Fibroblast of the aortic adventitia (primary cell): ENCODE measurements at regions not wholly inside any gene's neighbourhood (a gene's known extent, or its start where the extent isn't known, plus 50 kb on each side); places are given as distances from the start of the nearest gene placed in this dataset.

Experiments
- DNase-seq: peaks from one replicate; pipeline ENCODE4 v3.0.0-alpha.2; 2010; ENCODE audit warnings: low read depth
- H3K4me3 ChIP-seq: 2 replicates; pipeline ENCODE4 v1.5.1; 2011; ENCODE audit warnings: low read depth, mild to moderate bottlenecking, control low read depth, low read length, moderate library complexity
- TF ChIP-seq, protein P1 (sequence below): IDR thresholded peaks from 2 replicates; pipeline ENCODE4 v1.5.1; 2011; ENCODE audit warnings: mild to moderate bottlenecking, low read length, control low read depth, inconsistent platforms; ENCODE audit not compliant: insufficient read depth

DNA sequence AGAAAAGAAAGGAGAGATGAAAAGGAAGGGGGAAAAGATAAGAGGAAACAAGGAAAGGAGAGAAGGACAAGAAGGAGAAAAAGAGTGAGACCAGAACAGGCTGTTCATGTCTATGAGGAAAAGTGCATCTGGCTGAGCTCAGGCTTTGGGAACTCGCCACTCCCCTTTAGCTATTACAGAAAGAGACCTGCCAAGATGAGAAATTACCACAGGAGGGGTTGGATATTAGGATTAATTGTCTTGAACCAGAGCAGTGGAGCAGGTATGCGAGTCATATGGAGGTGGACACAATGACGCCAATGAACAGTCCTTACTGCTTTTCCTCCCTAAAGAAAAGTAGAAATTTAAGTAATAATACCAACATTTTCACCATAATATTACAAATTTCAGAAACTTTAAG lies 577.0 kb upstream of the ARRDC4 start:
- H3K4me3 ChIP-seq: no peak overlapping the region
- TF ChIP-seq, protein P1, sequence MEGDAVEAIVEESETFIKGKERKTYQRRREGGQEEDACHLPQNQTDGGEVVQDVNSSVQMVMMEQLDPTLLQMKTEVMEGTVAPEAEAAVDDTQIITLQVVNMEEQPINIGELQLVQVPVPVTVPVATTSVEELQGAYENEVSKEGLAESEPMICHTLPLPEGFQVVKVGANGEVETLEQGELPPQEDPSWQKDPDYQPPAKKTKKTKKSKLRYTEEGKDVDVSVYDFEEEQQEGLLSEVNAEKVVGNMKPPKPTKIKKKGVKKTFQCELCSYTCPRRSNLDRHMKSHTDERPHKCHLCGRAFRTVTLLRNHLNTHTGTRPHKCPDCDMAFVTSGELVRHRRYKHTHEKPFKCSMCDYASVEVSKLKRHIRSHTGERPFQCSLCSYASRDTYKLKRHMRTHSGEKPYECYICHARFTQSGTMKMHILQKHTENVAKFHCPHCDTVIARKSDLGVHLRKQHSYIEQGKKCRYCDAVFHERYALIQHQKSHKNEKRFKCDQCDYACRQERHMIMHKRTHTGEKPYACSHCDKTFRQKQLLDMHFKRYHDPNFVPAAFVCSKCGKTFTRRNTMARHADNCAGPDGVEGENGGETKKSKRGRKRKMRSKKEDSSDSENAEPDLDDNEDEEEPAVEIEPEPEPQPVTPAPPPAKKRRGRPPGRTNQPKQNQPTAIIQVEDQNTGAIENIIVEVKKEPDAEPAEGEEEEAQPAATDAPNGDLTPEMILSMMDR: no peak
- no peak for DNase-seq

DNA sequence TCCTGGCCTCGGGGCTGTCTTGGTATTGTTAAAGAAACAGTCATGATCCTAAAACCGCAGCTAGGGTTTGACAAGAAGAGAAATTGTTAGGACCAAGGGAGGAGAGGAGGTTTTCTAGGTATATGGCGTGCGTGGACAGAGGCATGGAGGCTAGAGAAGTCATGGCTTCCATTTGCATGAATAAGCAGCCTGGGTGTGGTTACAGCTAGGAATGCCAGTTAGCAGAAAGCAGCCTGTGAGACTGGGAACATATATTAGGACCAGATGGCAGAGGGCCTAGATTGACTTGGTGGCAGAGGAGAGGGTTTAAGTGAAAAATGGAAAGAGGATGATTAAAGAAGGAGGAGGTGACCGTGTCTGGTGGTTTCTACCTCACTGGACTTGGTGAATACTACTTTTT lies 573.6 kb upstream of the ARRDC4 start:
- H3K4me3 ChIP-seq: no peak overlapping the region
- TF ChIP-seq, protein P1: no peak
- no peak for DNase-seq

DNA sequence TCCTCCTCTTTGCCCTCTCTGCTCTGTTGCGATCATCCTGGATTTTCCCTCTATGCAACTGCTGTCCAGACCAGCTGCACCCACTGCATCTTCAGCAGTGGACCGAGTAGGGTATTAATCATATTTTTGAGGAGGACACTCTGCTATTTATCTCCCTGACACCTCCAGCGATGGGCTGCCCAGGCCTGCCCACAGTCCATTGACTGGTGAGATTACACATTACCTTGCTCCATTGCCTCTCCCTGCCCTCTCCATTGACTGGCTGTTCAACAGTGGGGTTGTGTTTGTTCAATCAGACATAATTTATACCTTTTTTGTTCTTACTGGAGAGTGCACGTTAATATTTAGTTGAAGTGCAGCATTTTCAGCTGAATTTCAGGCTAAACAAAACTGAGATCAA lies 559.3 kb upstream of the ARRDC4 start:
- TF ChIP-seq, protein P1: no peak
- DNase-seq: no peak

DNA sequence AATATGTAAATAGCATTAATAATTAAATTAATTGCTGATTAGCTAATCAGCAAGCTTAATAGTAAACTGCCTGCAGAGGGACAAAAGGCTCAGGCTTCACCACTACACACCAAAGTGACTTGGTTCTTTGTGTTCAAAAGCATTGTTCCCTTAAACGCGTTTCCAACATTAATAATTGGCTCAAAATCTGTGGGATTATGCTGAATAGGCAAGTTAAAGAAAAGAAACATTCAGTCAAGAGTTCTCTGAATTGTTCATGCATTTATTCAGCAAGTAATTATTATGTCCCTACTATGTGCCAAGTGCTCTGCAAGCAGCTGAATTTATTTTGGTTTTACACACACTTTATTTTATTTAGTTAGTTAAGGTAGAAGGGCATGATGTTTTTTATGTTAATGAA lies 558.5 kb upstream of the ARRDC4 start:
- DNase-seq: no peak

More for the DNA sequence above, 559.3 kb upstream of the ARRDC4 start:
- no peak overlapping the region for H3K4me3 ChIP-seq

DNA sequence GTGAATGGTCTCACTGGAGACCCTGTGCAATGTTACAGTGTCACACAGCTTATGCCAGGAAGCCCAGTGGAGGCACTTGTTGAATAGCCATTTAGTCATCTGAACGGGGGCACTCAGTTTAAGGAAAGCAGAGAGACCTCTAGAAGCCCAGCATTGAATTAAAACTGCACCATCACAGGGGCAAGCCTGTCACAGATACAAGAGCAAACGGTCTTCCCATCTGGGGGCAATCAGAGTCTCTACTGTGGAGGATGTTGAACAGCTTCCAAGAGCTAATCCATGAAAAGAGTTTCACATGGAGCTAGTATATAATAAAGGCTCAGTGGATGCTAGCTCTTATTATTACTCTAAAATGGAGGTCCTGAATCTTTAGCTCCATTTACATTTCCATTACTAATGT lies 553.7 kb upstream of the ARRDC4 start:
- DNase-seq: no peak
- TF ChIP-seq, protein P1: no peak

More for the DNA sequence above, 558.5 kb upstream of the ARRDC4 start:
- no peak overlapping the region for H3K4me3 ChIP-seq
- TF ChIP-seq, protein P1: no peak

DNA sequence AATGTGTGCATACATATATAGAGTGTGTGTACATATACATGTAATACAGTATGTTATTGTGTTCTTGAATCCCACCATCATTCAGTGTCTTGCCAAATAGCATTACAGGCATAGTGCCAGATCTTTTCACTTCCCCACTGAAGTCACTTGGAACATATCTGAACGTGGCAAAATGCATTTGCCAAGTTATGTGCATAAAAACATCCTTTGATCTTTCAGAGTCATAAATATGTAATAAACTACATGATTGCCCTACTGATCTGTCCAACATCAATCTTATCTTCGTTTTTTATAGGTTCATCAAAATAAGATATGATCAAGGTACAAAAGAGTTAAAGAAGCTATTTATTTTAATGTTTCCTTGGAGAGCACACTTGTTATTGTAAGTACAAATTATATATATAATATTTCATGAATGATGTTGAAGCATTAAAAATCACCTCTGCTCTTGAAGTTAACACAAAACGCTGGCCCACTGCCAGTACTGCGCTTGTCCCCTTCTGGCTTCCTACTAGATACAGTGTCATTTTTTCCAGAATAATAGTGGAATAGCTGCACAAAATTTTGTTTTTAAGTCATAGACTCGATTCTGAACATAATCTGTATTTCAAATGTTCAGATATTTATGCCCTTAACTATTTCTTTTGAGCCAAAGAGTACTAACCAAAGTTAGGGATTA lies 549.5 kb upstream of the ARRDC4 start:
- H3K4me3 ChIP-seq: no peak overlapping the region
- TF ChIP-seq, protein P1: no peak
- no peak for DNase-seq

More for the DNA sequence above, 553.7 kb upstream of the ARRDC4 start:
- H3K4me3 ChIP-seq: no peak overlapping the region

DNA sequence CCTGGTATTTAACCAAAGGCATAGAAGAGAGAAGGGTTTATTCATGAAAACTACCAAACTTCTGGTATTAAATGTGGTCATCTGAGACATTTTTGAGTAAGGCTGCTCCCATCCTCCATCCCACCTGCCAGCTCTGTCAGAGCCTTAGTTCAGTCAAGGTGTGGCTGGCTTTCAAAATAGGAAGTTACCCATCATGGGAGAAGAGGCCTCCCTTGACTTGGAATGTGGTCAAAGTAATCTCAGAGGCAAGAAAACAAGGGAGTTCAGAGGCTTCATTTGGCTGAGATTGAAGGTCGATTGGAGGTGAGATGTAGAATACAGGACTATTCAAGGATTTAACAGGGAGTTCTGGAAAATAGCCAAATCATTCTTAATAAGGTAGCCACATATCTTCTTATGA lies 540.4 kb upstream of the ARRDC4 start:
- no peak overlapping the region for H3K4me3 ChIP-seq
- DNase-seq: no peak
- TF ChIP-seq, protein P1: no peak
